C4-2B (cell line): ENCODE measurements at regions not wholly inside any gene's neighbourhood (a gene's known extent, or its start where the extent isn't known, plus 50 kb on each side); places are given as distances from the start of the nearest gene placed in this dataset.

Experiments
- H3K27ac ChIP-seq: fragments of 450-650 bp; 2 replicates; pipeline ENCODE4 v1.5.1; 2017
- CTCF ChIP-seq: fragments of 450-650 bp; conservative IDR thresholded peaks from 2 replicates; pipeline ENCODE4 v1.5.1; 2017; ENCODE audit warnings: mild to moderate bottlenecking
- ZFX ChIP-seq: fragments of 450-650 bp; IDR thresholded peaks from 2 replicates; pipeline ENCODE4 v1.6.1; 2017

- no peak overlapping the region for H3K27ac ChIP-seq
- TF ChIP-seq CTCF, result no peak
- TF ChIP-seq ZFX, result no peak
These were observed 55.4 kb downstream of the CCDC54 start for GRCh38 chr3:107432646-107433045.

- TF ChIP-seq CTCF (no peak), ZFX (no peak)
- H3K27ac ChIP-seq, result no peak overlapping the region
These were observed 58.8 kb downstream of the CCDC54 start for GRCh38 chr3:107436029-107436428.

GRCh38 chr3:107438671-107439070, 61.4 kb downstream of the CCDC54 start:
- TF ChIP-seq CTCF (no peak), ZFX (no peak)
- H3K27ac ChIP-seq, result peak overlapping the region; percentile 52; the same call in 1 of the 2 replicates

- H3K27ac ChIP-seq, result no peak overlapping the region
- no peak for TF ChIP-seq ZFX
- TF ChIP-seq CTCF, result no peak
These were observed 64.4 kb downstream of the CCDC54 start for GRCh38 chr3:107441617-107442016.

GRCh38 chr3:107443461-107443860, 66.2 kb downstream of the CCDC54 start:
- no peak overlapping the region for H3K27ac ChIP-seq
- TF ChIP-seq ZFX (no peak), CTCF (no peak)

- TF ChIP-seq ZFX (no peak), CTCF (no peak)
- H3K27ac ChIP-seq, result no peak overlapping the region
These were observed 69.5 kb downstream of the CCDC54 start for GRCh38 chr3:107446706-107447105.

GRCh38 chr3:107450254-107450893, 72.4 kb upstream of the BBX start:
- no peak overlapping the region for H3K27ac ChIP-seq
- no peak for TF ChIP-seq ZFX
- no peak for TF ChIP-seq CTCF
